HG03342 (cell line): ENCODE measurements at regions not wholly inside any gene's neighbourhood (a gene's known extent, or its start where the extent isn't known, plus 50 kb on each side); places are given as distances from the start of the nearest gene placed in this dataset.
"Not testable (repeated sequence)": the region's sequence is repeated elsewhere in the genome, so short reads cannot be mapped to it uniquely, and the experiment has no call there.

ENCODE experiments used
- ATAC-seq: cut with Tn5 transposase; IDR thresholded peaks from one replicate; pipeline ENCODE4 v1.9.1; 2021; ENCODE audit warnings: mild to moderate bottlenecking, moderate library complexity; ENCODE audit not compliant: unreplicated experiment

DNA sequence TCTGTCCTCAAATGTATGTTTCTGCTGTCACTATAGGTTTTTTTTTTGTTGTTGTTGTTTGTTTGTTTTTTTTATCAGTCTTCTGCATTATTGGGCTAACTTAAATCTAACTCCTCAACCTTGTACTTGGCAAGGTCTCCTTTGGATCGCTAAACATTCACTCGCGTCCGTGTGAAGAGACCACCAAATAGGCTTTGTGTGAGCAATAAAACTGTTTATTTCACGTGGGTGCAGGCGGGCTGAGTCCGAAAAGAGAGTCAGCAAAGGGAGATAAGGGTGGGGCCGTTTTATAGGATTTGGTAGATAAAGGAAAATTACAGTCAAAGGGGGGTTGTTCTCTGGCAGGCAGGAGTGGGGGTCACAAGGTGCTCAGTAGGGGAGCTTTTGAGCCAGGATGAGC, 845.6 kb upstream of the ANO3 start:
- not testable (repeated sequence) for ATAC-seq

DNA sequence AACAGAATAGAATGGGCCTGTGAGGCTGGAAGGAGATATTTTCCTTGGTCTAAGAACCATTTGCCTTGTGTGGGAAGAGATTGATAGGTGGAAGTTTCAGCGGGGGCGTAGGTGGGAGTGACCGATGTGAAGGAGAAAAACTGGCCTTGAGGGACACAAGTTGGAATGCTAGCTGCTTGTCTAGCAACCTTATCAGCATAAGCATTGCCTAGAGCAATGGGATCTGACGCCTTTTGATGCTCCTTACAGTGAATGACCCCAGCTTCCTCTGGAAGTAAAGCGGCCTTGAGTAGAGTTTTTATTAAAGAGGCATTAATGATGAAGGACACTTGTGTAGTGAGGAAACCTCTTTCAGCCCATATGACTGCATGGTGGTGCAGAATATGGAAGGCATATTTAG, 843.8 kb upstream of the ANO3 start:
- ATAC-seq = not testable (repeated sequence)

DNA sequence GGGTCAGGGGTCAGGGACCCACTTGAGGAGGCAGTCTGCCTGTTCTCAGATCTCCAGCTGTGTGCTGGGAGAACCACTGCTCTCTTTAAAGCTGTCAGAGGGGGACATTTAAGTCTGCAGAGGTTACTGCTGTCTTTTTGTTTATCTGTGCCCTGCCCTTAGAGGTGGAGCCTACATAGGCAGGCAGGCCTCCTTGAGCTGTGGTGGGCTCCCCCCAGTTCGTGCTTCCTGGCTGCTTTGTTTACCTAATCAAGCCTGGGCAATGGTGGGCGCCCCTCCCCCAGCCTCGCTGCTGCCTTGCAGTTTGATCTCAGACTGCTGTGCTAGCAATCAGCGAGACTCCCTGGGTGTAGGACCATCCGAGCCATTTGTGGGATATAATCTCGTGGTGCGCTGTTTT, 830.5 kb upstream of the ANO3 start:
- ATAC-seq = not testable (repeated sequence)

DNA sequence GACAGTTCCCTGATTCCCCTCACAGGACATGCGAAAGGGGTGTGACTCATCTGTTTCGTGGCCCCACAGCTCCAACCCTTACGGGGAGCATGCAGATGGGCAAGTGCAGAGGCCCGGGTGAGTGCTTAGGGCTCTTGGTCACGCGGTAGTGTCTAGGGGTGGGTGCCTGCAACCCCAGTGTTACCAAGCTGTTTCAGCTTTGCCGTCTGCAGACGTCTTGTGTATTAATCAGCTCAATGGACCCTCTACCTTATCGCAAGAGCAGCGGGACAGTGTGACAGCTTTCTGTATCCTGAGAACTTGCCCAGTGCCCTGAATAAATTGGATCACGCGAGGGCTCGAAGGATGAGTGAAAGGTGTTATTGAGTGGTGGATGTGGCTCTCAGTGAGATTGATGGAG, 816.4 kb upstream of the ANO3 start:
- no peak for ATAC-seq

DNA sequence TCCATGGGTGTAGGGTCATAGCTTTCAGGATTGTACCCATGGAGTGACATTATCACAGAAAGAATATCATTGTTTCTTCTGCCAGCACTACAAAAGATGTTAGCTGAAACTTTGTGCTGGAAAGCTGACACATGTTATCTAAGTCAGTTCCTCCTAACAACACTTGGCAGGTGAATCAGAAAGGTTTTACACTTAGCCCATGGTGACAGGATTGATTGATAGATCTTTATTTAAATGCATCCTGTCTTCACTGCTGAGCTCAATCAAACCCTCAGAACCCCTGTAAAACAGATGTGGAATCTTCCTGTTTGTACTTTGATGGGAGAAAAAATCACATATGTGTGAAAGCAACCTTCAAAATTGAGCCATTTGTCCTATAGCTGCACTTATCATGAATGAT, 811.5 kb upstream of the ANO3 start:
- ATAC-seq = no peak

DNA sequence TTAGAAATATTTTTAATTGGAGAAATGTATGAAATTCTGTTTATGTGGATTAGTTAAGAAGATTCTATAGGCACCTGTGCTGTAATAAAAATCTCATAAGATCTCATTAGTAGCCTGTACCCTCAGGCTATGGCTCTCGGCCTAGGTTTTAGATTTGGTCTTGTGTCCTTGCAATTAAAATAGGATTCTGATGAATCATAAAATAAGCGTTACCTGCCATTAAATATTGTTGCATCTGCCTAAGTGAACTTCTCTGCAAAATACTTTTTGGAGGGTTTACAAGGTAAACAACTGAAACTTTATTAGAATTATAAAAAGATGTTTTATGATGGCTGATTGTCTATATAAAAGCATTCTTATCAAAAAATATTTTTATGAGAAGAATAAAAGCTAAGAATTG, 804.1 kb upstream of the ANO3 start:
- ATAC-seq = no peak

DNA sequence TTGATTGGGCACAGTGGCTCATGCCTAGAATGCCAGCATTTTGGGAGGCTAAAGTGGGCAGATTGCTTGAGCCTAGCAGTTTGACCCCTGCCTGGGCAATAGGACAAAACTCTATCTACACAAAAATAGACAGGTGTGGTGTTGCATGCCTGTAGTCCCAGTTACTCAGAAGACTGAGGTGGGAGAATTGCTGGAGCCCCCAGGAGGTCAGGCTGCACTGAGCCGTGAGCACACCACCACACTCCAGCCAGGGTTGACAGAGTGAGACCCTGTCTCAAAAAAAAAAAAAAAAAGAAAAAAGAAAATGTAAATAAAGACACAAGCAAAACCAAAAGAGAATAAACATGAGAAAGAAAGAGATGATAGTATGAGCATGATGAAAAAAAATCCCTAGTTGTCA, 802.4 kb upstream of the ANO3 start:
- ATAC-seq = no peak

DNA sequence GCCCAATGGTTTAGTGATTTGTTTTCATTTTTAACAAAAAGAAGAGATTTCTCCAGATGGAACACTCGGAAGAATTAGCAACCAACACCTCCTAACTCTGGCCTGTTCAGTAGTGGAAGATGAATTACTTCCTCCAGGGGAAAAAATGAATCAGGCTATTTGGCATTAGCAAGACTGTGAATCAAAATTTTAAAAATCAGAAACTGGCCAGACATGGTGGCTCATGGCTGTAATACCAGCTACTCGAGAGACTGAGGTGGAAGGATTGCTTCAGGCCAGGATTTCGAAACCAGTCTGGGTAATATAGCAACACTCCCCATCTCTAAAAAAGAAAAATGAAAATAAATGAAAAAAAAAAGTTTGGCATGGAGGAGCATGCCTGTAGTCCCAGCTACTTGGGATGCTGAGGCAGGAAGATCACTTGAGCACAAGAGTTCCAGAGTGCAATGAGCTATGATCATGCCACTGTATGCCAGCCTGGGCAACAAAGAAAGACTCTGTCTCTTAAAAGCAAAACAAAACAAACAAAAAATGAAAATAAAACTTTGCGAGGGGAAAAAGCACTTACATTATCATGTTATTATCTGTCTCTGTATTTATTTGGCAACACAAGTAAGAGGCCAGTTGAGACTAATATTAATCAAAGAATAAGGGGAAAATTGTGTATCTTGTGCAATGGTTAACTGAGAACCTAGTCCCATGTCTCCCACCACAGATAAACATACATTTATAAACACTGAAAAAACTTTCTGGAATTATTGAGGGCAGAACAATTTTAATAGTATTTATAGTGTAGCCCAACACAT, 796.3 kb upstream of the ANO3 start:
- no peak for ATAC-seq

DNA sequence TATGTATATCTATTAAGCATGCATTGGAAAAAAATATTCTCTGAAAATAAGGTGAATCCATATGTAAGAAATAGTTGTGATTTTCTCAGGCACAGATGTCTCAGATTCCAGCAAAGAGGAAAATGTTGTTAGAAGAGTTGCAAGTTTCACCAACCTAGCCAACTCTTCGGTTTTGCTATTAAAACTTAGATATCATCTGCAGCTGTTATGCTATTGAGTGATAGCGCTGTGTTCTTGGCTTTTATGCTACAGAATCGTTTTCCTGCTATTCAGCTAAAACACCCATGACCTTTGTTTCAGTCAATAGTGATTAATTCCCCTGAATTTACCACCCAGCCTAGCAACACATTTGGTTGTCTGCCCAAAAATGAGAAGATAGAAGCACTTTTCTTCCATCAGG, 795.6 kb upstream of the ANO3 start:
- ATAC-seq = no peak

DNA sequence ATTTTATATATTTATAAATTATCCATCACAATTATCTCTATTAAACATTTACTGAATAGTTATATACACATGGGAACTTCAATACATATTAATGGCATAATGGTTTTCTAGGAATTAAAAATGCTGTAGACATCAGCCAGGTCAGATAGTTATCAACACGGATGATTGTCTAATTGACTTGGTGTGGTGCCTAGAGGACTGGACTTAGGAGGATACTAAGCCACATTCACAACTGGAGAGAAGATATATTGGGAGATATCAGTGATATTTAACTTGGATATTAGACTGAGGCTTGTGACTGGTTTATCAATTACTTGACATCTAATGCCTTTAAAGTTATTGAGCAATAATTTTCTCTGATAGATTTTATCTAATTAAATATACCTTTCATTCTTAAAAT, 794.5 kb upstream of the ANO3 start:
- ATAC-seq = no peak

DNA sequence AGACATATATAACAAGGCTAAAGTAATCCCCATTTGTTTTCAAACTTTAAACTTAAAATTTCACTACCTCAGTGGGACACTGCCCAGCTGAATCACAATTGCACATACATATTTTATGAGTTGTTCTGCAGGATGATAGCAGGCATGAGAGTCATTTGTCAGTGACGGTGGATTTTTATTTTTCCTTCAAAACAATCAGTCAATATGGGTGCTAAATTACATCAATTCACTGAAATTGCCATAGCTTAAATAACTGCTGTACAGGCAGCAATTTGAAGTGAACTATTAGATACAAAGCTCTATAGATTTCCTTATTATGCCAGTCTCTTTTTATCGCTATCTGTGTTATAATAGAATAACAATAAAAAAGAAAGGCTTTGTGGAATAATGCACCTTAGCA, 784.6 kb upstream of the ANO3 start:
- ATAC-seq = no peak

DNA sequence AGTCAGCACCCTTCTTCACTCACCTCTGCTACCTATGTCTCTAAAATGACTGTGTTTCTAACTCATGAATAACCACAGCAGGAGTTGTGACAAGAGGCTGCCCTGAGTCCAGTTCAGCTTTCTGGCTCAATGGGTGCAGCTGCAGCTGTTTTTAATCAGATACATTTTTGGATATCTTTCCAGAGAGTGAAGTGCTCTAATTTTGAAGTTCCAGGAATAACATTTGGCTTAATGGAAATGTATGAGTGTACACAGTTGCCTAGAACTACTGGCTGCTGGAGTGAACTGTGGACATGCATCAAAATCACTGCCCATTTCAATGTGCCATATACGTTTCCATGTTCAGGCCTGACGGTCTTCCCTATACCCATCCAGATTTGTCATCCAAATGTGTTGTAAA, 769.5 kb upstream of the ANO3 start:
- no peak for ATAC-seq

DNA sequence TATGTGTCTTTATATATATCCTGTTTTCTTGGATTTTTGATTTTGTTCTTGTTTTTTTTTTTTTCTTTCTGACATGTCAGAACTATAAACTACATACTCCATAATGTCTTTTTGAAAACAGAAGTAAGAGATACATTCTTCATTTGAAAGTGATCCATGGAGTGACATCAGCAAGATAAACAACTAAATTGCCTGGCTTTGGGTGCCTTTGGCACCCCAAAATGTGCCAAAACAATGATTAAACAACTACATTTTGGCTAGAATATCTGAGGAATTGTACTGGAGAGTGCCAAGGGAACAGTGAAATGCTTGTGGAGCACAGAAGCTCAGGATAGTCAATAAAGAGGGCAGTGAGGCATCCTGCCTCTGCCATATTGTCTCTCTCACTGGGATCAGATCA, 766.1 kb upstream of the ANO3 start:
- no peak for ATAC-seq

DNA sequence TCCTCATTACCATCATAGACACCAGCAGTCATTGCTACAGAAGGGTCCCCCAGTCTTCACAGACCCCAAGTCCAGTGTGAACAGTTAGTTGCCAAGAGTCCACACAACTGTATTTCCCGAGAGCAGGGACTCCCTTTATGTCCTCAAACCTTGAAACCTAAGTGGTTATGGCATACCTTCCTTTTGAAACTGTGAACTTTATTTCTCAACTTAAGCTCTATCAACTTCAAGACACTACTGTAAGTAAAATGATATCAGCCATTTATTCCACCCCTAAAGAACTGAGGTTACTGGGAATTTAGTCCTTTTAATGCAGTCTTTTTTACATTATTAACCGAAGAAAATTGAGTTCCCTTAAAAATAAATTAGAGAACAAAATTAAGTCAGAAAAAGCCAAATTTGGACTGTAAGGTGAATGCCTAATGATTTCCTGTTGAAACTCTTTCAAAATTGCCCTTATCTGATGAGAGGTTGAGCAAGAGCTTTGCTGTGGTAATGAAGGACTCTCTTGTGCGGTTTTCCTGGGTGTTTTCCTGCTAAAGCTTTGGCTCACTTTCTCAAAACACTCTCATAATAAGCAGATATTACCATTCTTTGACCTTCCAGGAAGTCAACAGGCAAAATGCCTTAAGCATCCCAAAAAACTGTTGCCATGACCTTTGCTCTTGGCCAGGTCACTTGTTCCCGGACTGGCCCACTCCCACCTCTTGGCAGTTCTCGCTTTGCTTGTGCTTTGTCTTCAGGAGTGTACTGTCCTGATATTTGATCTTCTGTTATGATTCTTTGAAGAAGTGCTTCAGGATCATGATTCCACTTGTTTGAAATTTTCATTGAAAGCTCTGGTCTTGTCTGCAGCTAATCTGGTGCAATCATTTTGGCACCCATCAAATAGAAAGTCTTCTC, 765.4 kb upstream of the ANO3 start:
- ATAC-seq = no peak

DNA sequence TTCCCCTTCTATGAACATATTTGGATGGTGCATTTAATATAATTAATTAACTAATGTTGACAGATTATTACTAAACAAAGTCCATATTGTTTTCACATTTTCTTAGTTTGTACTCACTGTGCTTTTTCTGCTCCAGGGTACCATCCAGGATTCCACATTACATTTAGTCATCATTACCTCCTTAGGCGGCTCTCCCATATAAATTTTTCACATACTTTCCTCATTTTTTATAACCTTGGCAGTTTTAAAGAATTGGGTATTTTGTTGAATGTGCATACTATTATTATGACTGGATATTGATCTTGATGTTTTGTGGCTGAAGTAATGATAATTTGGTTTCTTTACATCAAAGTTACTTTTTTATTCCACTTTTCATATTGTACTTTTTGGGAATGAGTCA, 755.6 kb upstream of the ANO3 start:
- no peak for ATAC-seq

DNA sequence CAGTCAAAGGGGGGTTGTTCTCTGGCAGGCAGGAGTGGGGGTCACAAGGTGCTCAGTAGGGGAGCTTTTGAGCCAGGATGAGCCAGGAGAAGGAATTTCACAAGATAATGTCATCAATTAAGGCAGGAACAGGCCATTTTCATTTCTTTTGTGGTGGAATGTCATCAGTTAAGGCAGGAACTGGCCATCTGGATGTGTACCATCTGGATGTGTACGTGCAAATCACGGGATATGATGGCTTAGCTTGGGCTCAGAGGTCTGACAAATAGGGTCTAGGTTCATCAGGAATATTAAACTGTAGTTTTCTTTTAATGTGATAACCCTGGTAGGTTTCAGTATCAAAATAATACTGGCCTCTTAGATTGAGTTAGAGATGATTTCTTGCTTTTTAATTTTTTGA, 752.4 kb upstream of the ANO3 start:
- not testable (repeated sequence) for ATAC-seq

DNA sequence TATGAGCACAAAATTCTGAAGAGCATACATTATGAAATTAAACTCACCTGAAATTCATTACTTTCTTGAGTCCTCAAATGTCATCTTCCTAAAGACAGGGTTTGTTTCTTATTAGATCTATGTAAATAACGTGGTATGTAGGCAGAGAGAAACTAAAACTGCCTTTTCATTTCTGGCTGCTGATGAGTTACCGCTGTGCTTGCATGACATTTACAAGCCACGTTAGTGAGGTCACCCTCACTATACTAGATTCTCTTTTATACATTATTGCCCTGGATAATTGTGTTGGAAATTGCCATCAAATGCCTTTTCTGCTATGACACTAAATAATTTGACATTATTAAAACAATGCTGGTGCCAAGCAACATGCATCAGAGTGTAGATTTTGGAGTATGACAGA, 748.3 kb upstream of the ANO3 start:
- ATAC-seq = no peak

DNA sequence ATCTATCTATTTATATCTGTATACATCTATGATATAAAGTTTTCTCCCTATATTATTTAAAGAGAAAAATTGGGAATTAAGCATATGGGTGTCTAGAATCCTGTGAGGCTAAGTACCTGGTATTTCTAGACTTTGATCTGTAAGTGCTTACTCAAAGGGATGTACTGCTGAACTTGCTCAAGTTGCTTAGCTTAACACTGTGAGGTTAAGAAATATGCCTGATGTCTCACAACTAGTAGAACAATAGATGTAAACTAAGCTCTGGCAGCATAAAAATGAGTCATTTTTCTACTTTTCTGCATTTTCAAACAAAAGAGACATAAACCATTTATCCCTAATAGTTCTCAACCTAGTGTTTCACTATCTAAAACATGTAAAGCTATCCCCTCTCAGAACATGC, 744.4 kb upstream of the ANO3 start:
- no peak for ATAC-seq

DNA sequence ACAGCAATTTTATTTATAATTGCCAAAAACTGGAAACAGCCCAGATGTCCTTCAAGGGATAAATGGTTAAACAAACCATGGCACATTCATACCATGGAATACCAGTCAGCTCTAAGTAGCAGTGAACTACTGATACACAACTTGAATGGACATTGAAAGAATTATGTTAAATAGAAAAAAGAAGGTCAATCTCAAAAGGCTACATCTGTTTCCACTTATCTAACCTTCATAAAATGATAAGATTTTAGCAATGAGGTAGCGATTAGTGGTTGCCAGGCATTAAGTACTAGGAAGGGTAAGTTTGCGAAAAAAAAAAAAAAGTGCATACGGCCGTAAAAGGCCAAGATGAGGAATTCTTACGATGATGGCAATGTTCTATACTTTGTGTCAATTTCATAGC, 738.7 kb upstream of the ANO3 start:
- ATAC-seq = no peak

DNA sequence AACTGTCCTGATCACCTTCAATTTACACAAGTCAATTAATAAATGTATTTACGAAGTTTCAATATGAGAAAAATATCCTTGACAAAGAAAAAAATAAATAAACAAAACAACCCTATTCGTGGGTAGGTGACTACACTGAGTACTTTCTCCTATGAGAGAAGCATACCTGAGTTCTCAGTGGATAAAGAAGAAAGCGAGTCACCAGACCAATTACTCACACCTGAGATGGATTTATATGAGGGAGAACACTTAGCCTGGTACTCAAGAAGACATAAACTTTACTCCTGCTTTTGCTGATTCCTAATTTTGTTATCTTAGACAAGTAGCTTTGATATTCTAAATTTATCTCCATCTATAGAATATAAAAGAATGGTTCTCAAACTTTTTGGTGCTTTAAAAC, 735.2 kb upstream of the ANO3 start:
- ATAC-seq = no peak

DNA sequence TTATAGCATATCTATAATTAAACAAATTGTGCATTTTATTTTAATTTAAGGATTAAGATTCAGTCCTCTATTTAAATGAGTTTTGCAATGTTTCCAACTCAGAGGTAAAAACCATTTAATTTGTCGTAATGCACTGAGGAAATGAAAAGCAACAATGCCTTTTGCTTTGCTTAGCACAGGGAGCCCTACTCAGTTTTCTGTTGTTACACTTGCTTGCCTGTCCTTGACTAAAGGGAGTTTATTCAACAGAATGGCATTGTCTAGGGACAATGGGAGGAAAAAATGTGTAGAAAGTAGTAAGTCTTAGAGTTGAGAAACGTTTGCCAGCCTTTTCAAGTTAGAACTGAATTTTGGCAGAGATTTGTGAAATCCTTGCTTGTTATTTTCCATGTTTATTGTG, 734.2 kb upstream of the ANO3 start:
- ATAC-seq = no peak

DNA sequence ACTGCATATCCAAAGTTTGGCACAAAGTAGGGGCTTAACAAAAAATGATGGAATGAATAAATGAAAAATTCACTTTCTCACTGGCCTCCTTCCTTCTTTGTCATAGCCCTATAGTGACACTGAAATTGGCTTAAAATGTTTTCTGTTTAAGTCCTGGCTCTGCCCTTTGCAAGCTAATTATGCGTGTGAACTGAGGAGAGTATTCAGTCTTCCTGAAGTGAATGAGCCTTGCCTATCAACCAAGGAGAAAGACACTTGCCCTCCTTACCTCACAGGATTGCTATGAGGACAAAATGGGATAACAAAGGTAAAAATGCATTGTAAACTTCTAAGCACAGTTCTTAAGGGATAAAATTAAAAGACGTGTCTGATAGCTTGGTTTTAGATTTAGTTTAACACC, 729.8 kb upstream of the ANO3 start:
- ATAC-seq = no peak
